ENCODE measurements at regions not wholly inside any gene's neighbourhood (a gene's known extent, or its start where the extent isn't known, plus 50 kb on each side); places are given as distances from the start of the nearest gene placed in this dataset.

DNA sequence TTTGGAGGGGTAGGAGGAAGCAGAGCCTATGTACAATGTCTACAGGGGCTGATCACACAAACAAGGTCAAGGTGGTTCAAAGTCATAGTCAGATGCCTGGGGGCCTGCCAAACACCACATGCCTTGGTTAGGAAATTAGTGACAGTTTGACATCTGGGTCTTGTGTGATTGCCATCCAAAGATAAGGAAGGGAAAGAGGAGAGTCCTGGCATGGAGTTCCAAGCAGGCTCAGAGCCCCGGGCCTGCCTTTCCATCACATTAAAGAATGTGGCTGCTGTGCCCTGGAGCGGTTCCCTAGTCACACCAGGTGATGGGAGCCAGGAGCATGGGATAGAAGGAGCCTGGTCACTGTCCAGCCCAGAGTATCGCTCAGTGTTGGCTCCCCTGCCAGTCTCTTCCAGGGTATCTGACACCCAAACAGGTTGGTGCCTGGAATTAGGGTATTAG, 53.6 kb upstream of the BCL2L14 start:
- DNase-seq: no peak

- DNase-seq: no peak
Measured at GRCh38 chr12:12017798-12018197, 52.9 kb upstream of the BCL2L14 start.

GRCh38 chr12:12018454-12018853, 52.3 kb upstream of the BCL2L14 start:
- DNase-seq: no peak

DNA sequence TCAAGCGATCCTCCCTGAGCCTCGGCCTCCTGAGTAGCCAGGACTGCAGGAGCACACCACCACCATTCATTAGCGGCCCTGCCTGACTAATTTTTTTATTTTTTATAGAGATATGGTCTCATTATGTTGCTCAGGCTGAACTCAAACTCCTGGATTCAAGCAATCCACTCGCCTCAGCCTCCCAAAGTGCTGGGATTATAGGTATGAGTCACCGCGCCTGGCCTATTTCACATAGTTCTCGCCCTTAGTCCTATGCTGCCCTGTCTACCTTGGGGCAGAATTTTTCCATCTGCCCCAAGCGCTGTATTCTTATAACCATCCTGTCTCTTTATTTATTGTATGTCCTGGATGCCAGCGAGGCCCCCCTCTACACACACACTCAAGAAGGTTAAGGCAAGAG, 50.9 kb upstream of the BCL2L14 start:
- DNase-seq: no peak

- DNase-seq: no peak
Measured at GRCh38 chr12:12020762-12021161, 50.0 kb upstream of the BCL2L14 start.
